ENCODE measurements at regions not wholly inside any gene's neighbourhood (a gene's known extent, or its start where the extent isn't known, plus 50 kb on each side); places are given as distances from the start of the nearest gene placed in this dataset.

DNA sequence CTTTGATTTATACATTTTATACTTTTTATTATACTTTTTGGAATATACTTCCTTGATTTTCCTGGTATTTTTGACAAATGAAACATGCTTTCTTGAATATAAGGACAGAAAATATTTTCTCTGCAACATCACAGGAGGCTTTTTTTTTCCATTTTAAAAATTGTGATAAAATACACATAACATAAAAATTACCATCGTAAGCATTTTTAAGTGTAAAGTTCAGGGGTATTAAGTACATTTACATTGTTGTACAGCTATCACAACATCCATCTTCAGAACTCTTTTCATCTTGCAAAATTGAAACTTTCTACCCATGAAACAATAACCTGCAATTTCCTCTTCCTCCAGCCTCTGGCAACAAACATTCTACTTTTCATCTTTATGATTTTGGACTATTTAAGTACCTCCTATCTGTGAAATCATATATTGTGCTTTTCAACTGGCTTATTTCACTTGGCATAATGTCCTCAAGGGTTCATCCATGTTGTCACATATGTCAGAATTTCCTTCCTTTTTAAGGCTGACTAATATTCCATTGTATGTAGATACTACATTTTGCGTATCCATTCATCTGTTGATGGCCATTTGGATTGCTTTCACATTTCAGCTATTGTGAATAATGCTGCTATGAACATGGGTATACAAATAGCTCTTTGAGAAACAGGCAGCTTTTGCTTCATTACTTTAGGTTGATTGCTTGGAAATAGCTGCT, 412.6 kb downstream of the RAPGEF2 start:
- H3K27ac ChIP-seq: no peak overlapping the region
- no peak for TF ChIP-seq CTCF (conservative IDR thresholded peaks at IDR 0.05)

- no peak overlapping the region for H3K27ac ChIP-seq
- TF ChIP-seq CTCF (conservative IDR thresholded peaks at IDR 0.05): no peak
Measured at GRCh38 chr4:159516556-159517140, 413.8 kb downstream of the RAPGEF2 start.

GRCh38 chr4:159520074-159520473, 417.2 kb downstream of the RAPGEF2 start:
- H3K27ac ChIP-seq: no peak overlapping the region

GRCh38 chr4:159526172-159526571, 423.3 kb downstream of the RAPGEF2 start:
- no peak overlapping the region for H3K27ac ChIP-seq
- TF ChIP-seq CTCF (conservative IDR thresholded peaks at IDR 0.05): no peak

More at GRCh38 chr4:159520074-159520473, 417.2 kb downstream of the RAPGEF2 start:
- TF ChIP-seq CTCF (conservative IDR thresholded peaks at IDR 0.05): no peak

- H3K27ac ChIP-seq: no peak overlapping the region
- TF ChIP-seq CTCF (conservative IDR thresholded peaks at IDR 0.05): no peak
Measured at GRCh38 chr4:159534655-159535054, 431.8 kb downstream of the RAPGEF2 start.

GRCh38 chr4:159538556-159538955, 435.7 kb downstream of the RAPGEF2 start:
- H3K27ac ChIP-seq: no peak overlapping the region
- no peak for TF ChIP-seq CTCF (conservative IDR thresholded peaks at IDR 0.05)

- no peak for TF ChIP-seq CTCF (conservative IDR thresholded peaks at IDR 0.05)
- no peak overlapping the region for H3K27ac ChIP-seq
Measured at GRCh38 chr4:159540038-159540437, 437.2 kb downstream of the RAPGEF2 start.
